Nucleus accumbens (tissue), 56 donors: ENCODE measurements at regions not wholly inside any gene's neighbourhood (a gene's known extent, or its start where the extent isn't known, plus 50 kb on each side); places are given as distances from the start of the nearest gene placed in this dataset.

Source experiments
- DNase-seq, 56 donors: peaks; one replicate each; lab custom pipeline; 2025; lab: John Stamatoyannopoulos, UW

- DNase-seq: no peak
Measured at GRCh38 chr14:76305268-76305826, 70.6 kb upstream of the ESRRB start.

- no peak for DNase-seq
Measured at GRCh38 chr14:76306131-76306530, 69.8 kb upstream of the ESRRB start.

- DNase-seq: no peak
Measured at GRCh38 chr14:76307786-76308780, 67.9 kb upstream of the ESRRB start.

GRCh38 chr14:76309572-76310162, 66.3 kb upstream of the ESRRB start:
- DNase-seq: no peak

GRCh38 chr14:76311079-76311758, 64.7 kb upstream of the ESRRB start:
- DNase-seq: no peak

GRCh38 chr14:76312821-76313220, 63.1 kb upstream of the ESRRB start:
- no peak for DNase-seq

GRCh38 chr14:76313303-76313702, 62.6 kb upstream of the ESRRB start:
- DNase-seq: no peak

- DNase-seq: no peak
Measured at GRCh38 chr14:76313852-76314251, 62.1 kb upstream of the ESRRB start.

GRCh38 chr14:76314521-76315034, 61.4 kb upstream of the ESRRB start:
- DNase-seq: no peak

GRCh38 chr14:76320486-76320885, 55.5 kb upstream of the ESRRB start:
- DNase-seq: no peak

GRCh38 chr14:76320975-76321374, 55.0 kb upstream of the ESRRB start:
- DNase-seq: no peak

- no peak for DNase-seq
Measured at GRCh38 chr14:76322594-76323220, 53.2 kb upstream of the ESRRB start.

- DNase-seq: no peak
Measured at GRCh38 chr14:76323331-76324050, 52.4 kb upstream of the ESRRB start.

- DNase-seq: no peak
Measured at GRCh38 chr14:76324133-76324532, 51.8 kb upstream of the ESRRB start.
